ENCODE measurements at regions not wholly inside any gene's neighbourhood (a gene's known extent, or its start where the extent isn't known, plus 50 kb on each side); places are given as distances from the start of the nearest gene placed in this dataset.

DNA sequence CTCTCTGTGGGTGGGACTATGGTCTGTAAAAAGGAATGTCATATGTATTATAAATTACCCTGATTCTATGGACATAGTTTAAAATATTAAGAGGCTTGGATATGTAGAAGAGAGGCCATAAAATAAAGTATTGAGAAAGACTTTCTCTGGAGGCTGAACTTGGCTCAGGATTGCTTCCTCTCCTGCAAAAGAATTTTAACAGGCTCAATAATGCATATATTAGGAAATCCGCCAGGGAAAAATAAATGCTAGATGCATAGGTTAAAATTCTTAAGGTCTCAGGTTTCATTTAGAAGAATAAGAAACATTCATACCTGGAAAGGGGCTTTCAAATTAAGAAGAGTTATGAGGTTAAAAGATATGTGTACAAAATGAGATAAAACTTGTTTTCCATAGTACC is 424.3 kb downstream of the ARAP2 start:
- Histone ChIP-seq H3K9ac (ENCODE audit: insufficient read depth, low read length, poor library complexity, severe bottlenecking) (no peak overlapping the region), H3K4me2 (replicated peaks; ENCODE audit: extremely low read depth, low read length, poor library complexity, severe bottlenecking) (no peak overlapping the region), H3K9me3 (replicated peaks in 1 of 2; ENCODE audit: control insufficient read depth in 1 of 2, insufficient read depth in 1 of 2, low read length in 2 of 2) (no peaks in the 10 kb centered on the region), H3K36me3 (replicated peaks in 1 of 2; ENCODE audit: control insufficient read depth in 1 of 2, insufficient read depth in 2 of 2, low read length in 2 of 2) (no peaks in the 10 kb centered on the region), H3K79me2 (ENCODE audit: insufficient read depth, low read length) (no peaks in the 10 kb centered on the region), H2AFZ (ENCODE audit: insufficient read depth, low read depth, low read length, poor library complexity, severe bottlenecking) (no peak overlapping the region), H3K27me3 (ENCODE audit: control insufficient read depth in 2 of 2, insufficient read depth in 2 of 2, low read length in 2 of 2) (no peaks in the 10 kb centered on the region), H4K20me1 (ENCODE audit: insufficient read depth, low read length) (no peaks in the 10 kb centered on the region), H3K27ac (ENCODE audit: low read depth in 1 of 2, low read length in 2 of 2) (no peak overlapping the region), H3K4me1 (ENCODE audit: control insufficient read depth in 1 of 2, insufficient read depth in 2 of 2, low read length in 2 of 2) (no peaks in the 10 kb centered on the region), H3K4me3 (replicated peaks in 1 of 3; ENCODE audit: low read depth in 2 of 3, low read length in 3 of 3) (no peak overlapping the region)
- no CpG with 5 or more reads among the region's 1 CpG for WGBS (ENCODE audit: insufficient coverage)
- TF ChIP-seq, protein P1, sequence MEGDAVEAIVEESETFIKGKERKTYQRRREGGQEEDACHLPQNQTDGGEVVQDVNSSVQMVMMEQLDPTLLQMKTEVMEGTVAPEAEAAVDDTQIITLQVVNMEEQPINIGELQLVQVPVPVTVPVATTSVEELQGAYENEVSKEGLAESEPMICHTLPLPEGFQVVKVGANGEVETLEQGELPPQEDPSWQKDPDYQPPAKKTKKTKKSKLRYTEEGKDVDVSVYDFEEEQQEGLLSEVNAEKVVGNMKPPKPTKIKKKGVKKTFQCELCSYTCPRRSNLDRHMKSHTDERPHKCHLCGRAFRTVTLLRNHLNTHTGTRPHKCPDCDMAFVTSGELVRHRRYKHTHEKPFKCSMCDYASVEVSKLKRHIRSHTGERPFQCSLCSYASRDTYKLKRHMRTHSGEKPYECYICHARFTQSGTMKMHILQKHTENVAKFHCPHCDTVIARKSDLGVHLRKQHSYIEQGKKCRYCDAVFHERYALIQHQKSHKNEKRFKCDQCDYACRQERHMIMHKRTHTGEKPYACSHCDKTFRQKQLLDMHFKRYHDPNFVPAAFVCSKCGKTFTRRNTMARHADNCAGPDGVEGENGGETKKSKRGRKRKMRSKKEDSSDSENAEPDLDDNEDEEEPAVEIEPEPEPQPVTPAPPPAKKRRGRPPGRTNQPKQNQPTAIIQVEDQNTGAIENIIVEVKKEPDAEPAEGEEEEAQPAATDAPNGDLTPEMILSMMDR (IDR thresholded peaks at IDR 0.05), result no peak
- intact Hi-C loops (cut with micrococcal nuclease), result no loop called here
- peaks cover 0 to 5% (median 4%) of the 10 kb centered on the region in 7 donors for H3K9me3 Mint-ChIP-seq
- H3K27me3 Mint-ChIP-seq (ENCODE audit: low read depth in 3 of 3), result peaks cover 0 to 1% (median 0%) of the 10 kb centered on the region in 3 donors
- no peak overlapping the region for H3K4me3 Mint-ChIP-seq
- no peaks in the 10 kb centered on the region for H3K36me3 Mint-ChIP-seq
- H3K27ac Mint-ChIP-seq, result no peak overlapping the region
- no peaks in the 10 kb centered on the region for H3K4me1 Mint-ChIP-seq
- DNase-seq, result no peak

DNA sequence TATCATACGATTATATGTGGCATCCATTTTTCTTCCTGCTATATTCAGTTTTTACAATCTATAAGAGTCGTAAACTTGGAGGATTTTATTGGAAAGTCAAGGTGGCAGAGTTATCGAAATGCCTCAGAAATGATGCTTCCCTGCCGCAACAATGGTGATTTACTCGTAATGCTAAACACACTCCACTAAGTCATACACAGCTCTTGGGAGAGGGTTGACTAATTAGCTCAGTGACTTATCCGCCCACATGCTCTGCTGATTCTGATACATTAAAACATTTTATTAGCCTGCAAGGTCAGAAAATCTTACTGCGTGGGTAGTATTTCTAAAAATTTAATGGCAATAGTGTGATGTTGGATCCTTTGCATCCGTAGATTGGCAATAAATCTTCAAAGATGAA is 420.1 kb downstream of the ARAP2 start:
- WGBS (ENCODE audit: insufficient coverage), result no CpG with 5 or more reads among the region's 8 CpGs
- Histone ChIP-seq H3K79me2 (ENCODE audit: insufficient read depth, low read length) (no peaks in the 10 kb centered on the region), H3K4me1 (ENCODE audit: control insufficient read depth in 1 of 2, insufficient read depth in 2 of 2, low read length in 2 of 2) (no peaks in the 10 kb centered on the region), H4K20me1 (ENCODE audit: insufficient read depth, low read length) (no peaks in the 10 kb centered on the region), H2AFZ (ENCODE audit: insufficient read depth, low read depth, low read length, poor library complexity, severe bottlenecking) (no peak overlapping the region), H3K4me2 (replicated peaks; ENCODE audit: extremely low read depth, low read length, poor library complexity, severe bottlenecking) (no peak overlapping the region), H3K9ac (ENCODE audit: insufficient read depth, low read length, poor library complexity, severe bottlenecking) (no peak overlapping the region), H3K4me3 (replicated peaks in 1 of 3; ENCODE audit: low read depth in 2 of 3, low read length in 3 of 3) (no peak overlapping the region), H3K36me3 (replicated peaks in 1 of 2; ENCODE audit: control insufficient read depth in 1 of 2, insufficient read depth in 2 of 2, low read length in 2 of 2) (no peaks in the 10 kb centered on the region), H3K9me3 (replicated peaks in 1 of 2; ENCODE audit: control insufficient read depth in 1 of 2, insufficient read depth in 1 of 2, low read length in 2 of 2) (peaks cover 0 to 3% of the 10 kb centered on the region in 2 donors), H3K27me3 (ENCODE audit: control insufficient read depth in 2 of 2, insufficient read depth in 2 of 2, low read length in 2 of 2) (no peaks in the 10 kb centered on the region), H3K27ac (ENCODE audit: low read depth in 1 of 2, low read length in 2 of 2) (no peak overlapping the region)
- TF ChIP-seq, protein P1 (IDR thresholded peaks at IDR 0.05), result no peak
- no peak overlapping the region for H3K4me3 Mint-ChIP-seq
- no peaks in the 10 kb centered on the region for H3K36me3 Mint-ChIP-seq
- no peak for DNase-seq
- intact Hi-C loops (cut with micrococcal nuclease), result no loop called here
- H3K9me3 Mint-ChIP-seq, result peaks cover 0 to 7% (median 3%) of the 10 kb centered on the region in 7 donors
- H3K4me1 Mint-ChIP-seq, result no peaks in the 10 kb centered on the region
- H3K27me3 Mint-ChIP-seq (ENCODE audit: low read depth in 3 of 3), result peaks cover 0 to 1% (median 0%) of the 10 kb centered on the region in 3 donors
- no peak overlapping the region for H3K27ac Mint-ChIP-seq
